Body of pancreas (tissue), 4 donors: ENCODE measurements at regions not wholly inside any gene's neighbourhood (a gene's known extent, or its start where the extent isn't known, plus 50 kb on each side); places are given as distances from the start of the nearest gene placed in this dataset.
A peak's percentile ranks its signal among the peaks of the same experiment; 100 is the strongest.
"Not testable (repeated sequence)": the region's sequence is repeated elsewhere in the genome, so short reads cannot be mapped to it uniquely, and the experiment has no call there.

ENCODE experiments used
- ATAC-seq: fragments of 150-250 bp; one replicate; pipeline ENCODE4 v1.9.1; 2016
- DNase-seq, 4 donors: peaks; one replicate each; pipeline ENCODE4 v3.0.0-alpha.2; 2019
- H3K27ac ChIP-seq, 4 donors: fragments of 200-600 bp; sonication (generic); 1 replicate in 3 of 4; 2 replicates in 1 of 4; pipeline versions ENCODE4 v1.5.1 to v1.6.1; 2016 to 2019; ENCODE audit warnings: mild to moderate bottlenecking in 1 of 4, mixed read lengths in 1 of 4, moderate library complexity in 1 of 4
- H3K27me3 ChIP-seq, 2 donors: fragments of 200-600 bp; sonication (generic); one replicate each; pipeline ENCODE4 v1.6.0; 2016; ENCODE audit warnings: mild to moderate bottlenecking in 1 of 2
- H3K36me3 ChIP-seq, 2 donors: fragments of 200-600 bp; sonication (generic); replicated peaks in 1 of 2; 2 replicates each; pipeline ENCODE4 v1.5.1; 2016; ENCODE audit warnings: low read depth in 2 of 2; ENCODE audit not compliant: insufficient read depth in 1 of 2
- H3K4me1 ChIP-seq: fragments of 200-600 bp; sonication (generic); one replicate; pipeline ENCODE4 v1.6.0; 2016
- H3K4me3 ChIP-seq, 2 donors: fragments of 200-600 bp; sonication (generic); 1 replicate in 1 of 2; 2 replicates in 1 of 2; pipeline ENCODE4 v1.5.1; 2016 to 2019
- H3K9me3 ChIP-seq, 3 donors: fragments of 200-600 bp; sonication (generic); 1 replicate in 2 of 3; 2 replicates in 1 of 3; pipeline ENCODE4 v1.5.1; 2016
- POLR2A ChIP-seq, 3 donors: fragments of 450-650 bp; IDR thresholded peaks; one replicate each; pipeline ENCODE4 v1.6.1; 2016; ENCODE audit warnings: antibody characterized with exemption in 3 of 3, mild to moderate bottlenecking in 2 of 3
- WGBS, 2 donors: methylation state at CpG; one replicate each; pipeline ENCODE4 v1.1.5; 2017; 5-methylcytosine and 5-hydroxymethylcytosine counted together
- intact Hi-C: fragments of 100-400 bp; cut with DNase I; formaldehyde crosslinking; loops from one replicate; pipeline ENCODE4 v1.15.1; 2023
- TF ChIP-seq, protein P1 (sequence below), 7 experiments: fragments of 450-650 bp in 4 of 7; fragments of 200-600 bp in 3 of 7; sonication (generic) in 3 of 7; IDR thresholded peaks; one replicate each; pipeline ENCODE4 v1.5.1; 2016 to 2019; ENCODE audit warnings: antibody characterized with exemption in 7 of 7

DNA sequence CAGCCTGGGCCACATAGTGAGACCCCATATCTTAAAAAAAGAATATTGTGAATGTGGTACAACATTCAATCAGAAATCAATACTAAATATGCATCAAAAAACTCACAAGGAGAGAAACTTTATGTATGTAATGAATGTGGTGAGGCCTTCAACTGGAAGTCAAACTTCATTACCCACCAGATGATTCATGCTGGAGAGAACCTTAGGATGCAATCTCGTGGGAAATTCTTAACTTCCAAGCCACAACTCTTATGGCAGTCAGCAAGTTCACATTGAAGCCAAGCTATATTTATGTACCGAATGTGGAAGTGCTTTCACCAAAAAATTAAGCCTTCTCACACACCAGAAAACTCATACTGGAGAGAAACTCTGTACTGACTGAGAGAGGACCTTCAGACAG lies 84.5 kb upstream of the UXT start:
- intact Hi-C loops = no loop called here
- no peak overlapping the region for H3K27ac ChIP-seq
- H3K4me3 ChIP-seq = no peak overlapping the region
- no peaks in the 10 kb centered on the region for H3K9me3 ChIP-seq
- ATAC-seq = no peak
- DNase-seq = no peak
- 20 to 50% methylated on average over 1 to 2 of the region's 2 CpGs for WGBS, 2 donors
- TF ChIP-seq, protein P1, sequence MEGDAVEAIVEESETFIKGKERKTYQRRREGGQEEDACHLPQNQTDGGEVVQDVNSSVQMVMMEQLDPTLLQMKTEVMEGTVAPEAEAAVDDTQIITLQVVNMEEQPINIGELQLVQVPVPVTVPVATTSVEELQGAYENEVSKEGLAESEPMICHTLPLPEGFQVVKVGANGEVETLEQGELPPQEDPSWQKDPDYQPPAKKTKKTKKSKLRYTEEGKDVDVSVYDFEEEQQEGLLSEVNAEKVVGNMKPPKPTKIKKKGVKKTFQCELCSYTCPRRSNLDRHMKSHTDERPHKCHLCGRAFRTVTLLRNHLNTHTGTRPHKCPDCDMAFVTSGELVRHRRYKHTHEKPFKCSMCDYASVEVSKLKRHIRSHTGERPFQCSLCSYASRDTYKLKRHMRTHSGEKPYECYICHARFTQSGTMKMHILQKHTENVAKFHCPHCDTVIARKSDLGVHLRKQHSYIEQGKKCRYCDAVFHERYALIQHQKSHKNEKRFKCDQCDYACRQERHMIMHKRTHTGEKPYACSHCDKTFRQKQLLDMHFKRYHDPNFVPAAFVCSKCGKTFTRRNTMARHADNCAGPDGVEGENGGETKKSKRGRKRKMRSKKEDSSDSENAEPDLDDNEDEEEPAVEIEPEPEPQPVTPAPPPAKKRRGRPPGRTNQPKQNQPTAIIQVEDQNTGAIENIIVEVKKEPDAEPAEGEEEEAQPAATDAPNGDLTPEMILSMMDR (IDR thresholded peaks at IDR 0.05) = no peak
- no peak for TF ChIP-seq POLR2A (IDR thresholded peaks at IDR 0.05)
- H3K27me3 ChIP-seq = no peaks in the 10 kb centered on the region
- no peaks in the 10 kb centered on the region for H3K36me3 ChIP-seq
- H3K4me1 ChIP-seq = no peaks in the 10 kb centered on the region

DNA sequence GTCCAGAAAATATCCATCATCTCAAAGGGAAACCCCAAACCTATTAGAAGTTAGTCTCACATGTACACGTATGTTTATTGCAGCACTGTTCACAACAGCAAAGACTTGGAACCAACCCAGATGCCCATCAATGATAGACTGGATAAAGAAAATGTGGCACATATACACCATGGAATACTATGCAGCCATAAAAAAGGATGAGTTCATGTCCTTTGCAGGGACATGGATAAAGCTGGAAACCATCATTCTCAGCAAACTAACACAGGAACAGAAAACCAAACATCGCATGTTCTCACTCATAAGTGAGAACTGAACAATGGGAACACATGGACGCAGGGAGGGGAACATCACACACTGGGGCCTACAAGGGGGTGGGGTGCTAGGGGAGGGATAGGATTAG lies 79.9 kb upstream of the UXT start:
- H3K36me3 ChIP-seq, intact Hi-C loops, H3K9me3 ChIP-seq, H3K27me3 ChIP-seq, ATAC-seq, DNase-seq, H3K27ac ChIP-seq, H3K4me3 ChIP-seq, H3K4me1 ChIP-seq: not testable (repeated sequence)
- 83 to 97% methylated on average over 1 to 3 of the region's 3 CpGs for WGBS, 2 donors

DNA sequence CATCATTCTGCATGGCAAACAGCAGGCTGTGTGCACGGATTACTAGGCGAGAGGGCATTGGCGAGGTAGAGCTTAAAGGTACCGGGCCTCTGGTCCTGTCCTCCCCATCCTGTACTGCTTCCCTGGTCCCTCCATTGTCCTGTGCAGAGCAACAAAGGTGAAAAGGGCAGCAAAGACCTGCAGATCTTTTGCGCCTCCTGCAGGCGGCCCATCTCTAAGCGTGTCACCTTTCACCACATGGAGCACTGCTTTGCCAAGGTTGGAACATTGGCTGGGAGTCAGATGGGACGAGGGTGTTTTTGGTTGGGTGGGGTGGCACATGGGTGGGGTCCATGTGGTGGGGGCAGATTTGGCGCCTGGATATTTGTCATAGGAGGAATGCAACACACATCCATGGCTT lies 64.7 kb upstream of the UXT start:
- WGBS, 2 donors = 11 to 65% methylated on average over 3 to 5 of the region's 9 CpGs
- Histone ChIP-seq H3K9me3 (no peaks in the 10 kb centered on the region), H3K4me3 (no peak overlapping the region), H3K36me3 (no peaks in the 10 kb centered on the region), H3K27me3 (no peaks in the 10 kb centered on the region), H3K27ac (no peak overlapping the region), H3K4me1 (no peaks in the 10 kb centered on the region)
- intact Hi-C loops = no loop called here
- DNase-seq = peak in 3 of 4 donors; percentile 3 to 38 (median 14)
- ATAC-seq = no peak
- TF ChIP-seq, protein P1 (IDR thresholded peaks at IDR 0.05) = peak in 1 of 7 experiments; percentile 30
- TF ChIP-seq POLR2A (IDR thresholded peaks at IDR 0.05) = no peak

DNA sequence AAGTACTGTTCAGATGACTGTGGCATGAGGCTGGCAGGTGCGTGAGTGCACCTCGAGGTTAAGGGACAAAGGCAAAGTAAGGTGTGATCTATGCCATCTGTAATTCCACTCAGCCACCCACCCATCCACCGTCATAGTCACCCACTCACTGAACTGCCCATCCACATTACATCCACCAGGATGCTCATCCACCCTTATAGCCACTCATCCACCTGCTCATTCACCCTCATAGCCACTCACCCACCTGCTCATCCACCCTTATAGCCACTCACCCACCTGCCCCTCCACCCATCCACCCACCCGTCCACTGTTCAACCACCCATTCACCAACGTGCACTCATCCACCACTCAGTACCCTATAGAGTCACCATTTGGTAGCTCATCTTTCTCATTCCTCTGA lies 64.1 kb upstream of the UXT start:
- Histone ChIP-seq H3K36me3 (no peaks in the 10 kb centered on the region), H3K9me3 (no peaks in the 10 kb centered on the region), H3K4me3 (no peak overlapping the region), H3K27ac (no peak overlapping the region), H3K4me1 (no peaks in the 10 kb centered on the region), H3K27me3 (no peaks in the 10 kb centered on the region)
- TF ChIP-seq, protein P1 (IDR thresholded peaks at IDR 0.05) = no peak
- no peak for TF ChIP-seq POLR2A (IDR thresholded peaks at IDR 0.05)
- DNase-seq (no peak), ATAC-seq (no peak)
- 51 to 75% methylated on average over 3 to 4 of the region's 5 CpGs for WGBS, 2 donors
- intact Hi-C loops = no loop called here

GRCh38 chrX:47722260-47722659 lies 63.3 kb upstream of the UXT start:
- ATAC-seq (no peak), DNase-seq (no peak)
- Histone ChIP-seq H3K36me3 (no peaks in the 10 kb centered on the region), H3K4me1 (no peaks in the 10 kb centered on the region), H3K9me3 (no peaks in the 10 kb centered on the region), H3K27ac (no peak overlapping the region), H3K4me3 (no peak overlapping the region), H3K27me3 (no peaks in the 10 kb centered on the region)
- no peak for TF ChIP-seq POLR2A (IDR thresholded peaks at IDR 0.05)
- TF ChIP-seq, protein P1 (IDR thresholded peaks at IDR 0.05) = no peak
- intact Hi-C loops = no loop called here
- 40% methylated on average over 1 of the region's 3 CpGs; no CpG with 5 or more reads in 1 of the 2 donors for WGBS, 2 donors

- H3K4me1 ChIP-seq, intact Hi-C loops, DNase-seq, H3K36me3 ChIP-seq, H3K9me3 ChIP-seq, H3K27me3 ChIP-seq, ATAC-seq, H3K4me3 ChIP-seq, H3K27ac ChIP-seq: not testable (repeated sequence)
- 65 to 75% methylated on average over 3 of the region's 3 CpGs for WGBS, 2 donors
Measured at GRCh38 chrX:47715078-47715477, 56.1 kb upstream of the UXT start.

DNA sequence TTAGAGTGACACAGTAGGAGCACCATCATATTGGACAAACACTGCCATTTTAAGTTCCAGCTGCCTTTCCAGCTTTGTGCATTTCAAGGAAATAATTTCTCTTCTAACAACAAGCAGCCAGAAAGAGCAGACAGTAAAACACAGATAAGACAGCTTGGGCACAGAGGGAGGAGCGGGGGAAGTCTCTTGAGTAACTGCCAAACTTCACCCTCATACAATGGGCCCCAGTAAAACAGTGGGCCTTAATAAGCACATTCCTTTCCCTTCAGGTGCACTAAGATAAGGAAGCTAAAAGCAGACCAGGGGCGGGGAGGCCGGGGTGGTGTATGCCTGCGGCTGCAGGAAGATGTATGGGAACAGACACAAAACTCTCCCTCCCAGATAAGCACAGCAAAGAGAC lies 53.7 kb upstream of the UXT start:
- H3K4me1 ChIP-seq, H3K9me3 ChIP-seq, intact Hi-C loops, H3K27ac ChIP-seq, ATAC-seq, H3K4me3 ChIP-seq, H3K36me3 ChIP-seq, DNase-seq, H3K27me3 ChIP-seq: not testable (repeated sequence)
- WGBS, 2 donors = 49 to 63% methylated on average over 2 to 4 of the region's 4 CpGs
